OCI-LY1 (cell line): ENCODE measurements at regions not wholly inside any gene's neighbourhood (a gene's known extent, or its start where the extent isn't known, plus 50 kb on each side); places are given as distances from the start of the nearest gene placed in this dataset.

Experiments used
- CTCF ChIP-seq: fragments of 200-600 bp; sonication (generic), shearing (Covaris generic); IDR thresholded peaks from 2 replicates; pipeline ENCODE4 v1.5.1; 2017; ENCODE audit warnings: mild to moderate bottlenecking, antibody characterized with exemption, low read length, moderate library complexity, mixed read lengths
- EZH2 ChIP-seq: fragments of 200-600 bp; sonication (generic), shearing (Covaris generic); IDR thresholded peaks from 2 replicates; pipeline ENCODE4 v1.8.0; 2017; ENCODE audit warnings: borderline replicate concordance, mixed run types, mild to moderate bottlenecking, antibody characterized with exemption, low read length, moderate library complexity, mixed read lengths

GRCh38 chr13:65133094-65133493, 2097.0 kb downstream of the PCDH9 start:
- no peak for TF ChIP-seq CTCF
- no peak for TF ChIP-seq EZH2
